T-helper 17 cell (primary cell): ENCODE measurements at regions not wholly inside any gene's neighbourhood (a gene's known extent, or its start where the extent isn't known, plus 50 kb on each side); places are given as distances from the start of the nearest gene placed in this dataset.

ENCODE experiments used
- ATAC-seq: fragments of 150-1000 bp; cut with Tn5 transposase; 2 replicates; pipeline ENCODE4 v1.10.0; 2021; ENCODE audit warnings: mild to moderate bottlenecking, moderate library complexity
- DNase-seq, 3 donors: peaks; one replicate each; pipeline versions ENCODE4 v3.0.0 to v3.0.0-alpha.2; 2020 to 2021
- H3K9me3 ChIP-seq: one replicate; pipeline ENCODE4 v1.7.0; 2013; ENCODE audit warnings: low read length, mild to moderate bottlenecking; ENCODE audit not compliant: control insufficient read depth, poor library complexity, severe bottlenecking
- H3K27ac Mint-ChIP-seq: one replicate; pipeline ENCODE4 v1.8.0; 2022; ENCODE audit warnings: mild to moderate bottlenecking, moderate library complexity, mixed read lengths
- H3K27me3 Mint-ChIP-seq: one replicate; pipeline ENCODE4 v1.8.0; 2022; ENCODE audit warnings: mixed read lengths
- H3K36me3 Mint-ChIP-seq: one replicate; pipeline ENCODE4 v1.8.0; 2022; ENCODE audit warnings: low read depth, mixed read lengths
- H3K4me1 Mint-ChIP-seq: one replicate; pipeline ENCODE4 v1.8.0; 2022; ENCODE audit warnings: mild to moderate bottlenecking, mixed read lengths
- H3K4me3 Mint-ChIP-seq: one replicate; pipeline ENCODE4 v1.8.0; 2022; ENCODE audit warnings: mild to moderate bottlenecking, moderate library complexity, mixed read lengths

DNA sequence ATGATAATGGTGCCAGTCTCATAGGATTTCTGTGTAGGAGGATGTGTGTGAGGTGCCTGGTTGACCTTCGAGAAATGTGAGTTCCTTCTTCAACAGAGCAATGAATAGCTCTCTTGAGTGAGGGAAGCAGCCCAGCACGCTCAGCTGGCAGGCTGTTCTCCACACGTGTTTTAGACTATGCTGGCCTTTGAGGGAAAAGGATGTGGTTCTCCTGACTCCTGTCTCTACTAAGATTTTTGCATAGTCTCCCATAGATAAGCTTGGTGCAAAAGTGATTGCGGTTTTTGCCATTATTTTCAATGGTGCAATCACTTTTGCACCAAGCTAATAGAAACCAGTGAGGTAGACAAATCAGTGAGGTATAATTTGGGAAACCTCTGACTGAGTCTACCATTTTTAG lies 284.1 kb downstream of the SLC4A3 start:
- H3K36me3 Mint-ChIP-seq: no peaks in the 10 kb centered on the region
- H3K27me3 Mint-ChIP-seq: peaks cover 9% of the 10 kb centered on the region
- H3K27ac Mint-ChIP-seq: no peak overlapping the region
- DNase-seq (no peak), ATAC-seq (no peak)
- H3K4me1 Mint-ChIP-seq: no peaks in the 10 kb centered on the region
- H3K4me3 Mint-ChIP-seq: no peak overlapping the region
- no peaks in the 10 kb centered on the region for H3K9me3 ChIP-seq

DNA sequence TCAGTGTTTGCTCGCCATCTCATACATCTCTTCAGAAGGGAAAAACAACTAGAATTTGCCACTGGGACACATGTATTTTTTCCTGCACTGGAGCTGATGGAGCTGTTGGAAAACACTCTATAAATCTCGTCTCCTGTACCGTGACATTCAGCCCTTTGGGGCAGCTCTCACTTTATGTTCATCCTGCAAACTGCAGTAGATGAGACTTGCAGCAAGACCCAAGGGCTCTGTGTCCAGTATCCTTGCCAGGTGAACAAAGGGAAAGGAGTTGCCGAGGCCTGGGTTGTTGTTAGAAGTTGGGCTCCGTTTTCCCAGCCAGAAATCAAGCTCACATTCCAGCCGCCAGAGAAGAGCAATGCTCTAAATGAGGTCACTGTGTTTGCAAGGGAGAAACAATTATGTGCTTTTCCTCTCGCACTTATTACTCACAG lies 285.1 kb downstream of the SLC4A3 start:
- H3K27me3 Mint-ChIP-seq: peaks cover 4% of the 10 kb centered on the region
- no peak for DNase-seq
- no peaks in the 10 kb centered on the region for H3K9me3 ChIP-seq
- no peak overlapping the region for H3K27ac Mint-ChIP-seq
- no peaks in the 10 kb centered on the region for H3K36me3 Mint-ChIP-seq
- no peak for ATAC-seq
- no peaks in the 10 kb centered on the region for H3K4me1 Mint-ChIP-seq
- H3K4me3 Mint-ChIP-seq: no peak overlapping the region

DNA sequence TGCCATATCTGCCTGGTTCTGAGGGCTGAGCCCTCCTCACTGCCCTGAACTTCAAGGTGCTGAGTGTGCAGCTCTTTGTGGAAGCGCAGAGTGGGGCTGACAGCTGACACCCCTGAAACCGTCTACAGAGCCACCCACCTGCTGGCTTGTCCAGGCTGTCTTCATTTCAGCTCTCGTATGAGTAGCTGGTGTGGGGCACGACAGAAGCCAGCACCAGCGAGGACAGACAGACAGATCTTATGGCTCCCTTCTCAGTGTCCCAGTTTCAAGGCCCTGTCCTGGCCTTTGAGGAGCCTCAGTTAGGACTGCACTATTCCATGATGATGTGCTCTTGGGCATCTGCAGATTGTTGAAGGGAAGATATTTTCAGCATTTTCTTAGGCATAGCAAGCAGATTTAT lies 287.1 kb downstream of the SLC4A3 start:
- ATAC-seq: no peak
- H3K4me3 Mint-ChIP-seq: no peak overlapping the region
- H3K27ac Mint-ChIP-seq: no peak overlapping the region
- DNase-seq: no peak
- no peaks in the 10 kb centered on the region for H3K36me3 Mint-ChIP-seq
- H3K9me3 ChIP-seq: no peaks in the 10 kb centered on the region
- H3K4me1 Mint-ChIP-seq: no peaks in the 10 kb centered on the region
- peaks cover 6% of the 10 kb centered on the region for H3K27me3 Mint-ChIP-seq

DNA sequence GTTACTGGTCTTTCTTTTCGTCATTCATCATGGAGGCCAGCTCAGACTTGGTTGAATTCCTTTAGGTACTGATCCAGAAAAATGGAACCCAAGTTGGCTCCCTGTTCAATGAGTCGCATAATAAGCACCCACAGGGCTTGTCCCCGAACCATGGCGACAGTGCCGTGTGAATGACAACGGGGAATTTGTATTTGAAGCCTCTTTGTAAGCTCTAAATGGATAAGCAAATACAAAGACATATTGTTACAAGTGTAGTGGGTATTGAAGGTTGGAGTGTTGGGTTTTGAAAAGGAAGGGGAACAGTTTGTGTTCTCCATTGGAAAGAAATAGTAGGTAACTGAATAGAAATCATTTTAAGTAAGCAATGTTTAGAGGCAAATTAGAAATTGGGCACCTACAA lies 288.9 kb downstream of the SLC4A3 start:
- no peak for DNase-seq
- H3K4me3 Mint-ChIP-seq: no peak overlapping the region
- no peaks in the 10 kb centered on the region for H3K4me1 Mint-ChIP-seq
- H3K27me3 Mint-ChIP-seq: peaks cover 14% of the 10 kb centered on the region
- H3K27ac Mint-ChIP-seq: no peak overlapping the region
- no peaks in the 10 kb centered on the region for H3K9me3 ChIP-seq
- no peak for ATAC-seq
- H3K36me3 Mint-ChIP-seq: no peaks in the 10 kb centered on the region

DNA sequence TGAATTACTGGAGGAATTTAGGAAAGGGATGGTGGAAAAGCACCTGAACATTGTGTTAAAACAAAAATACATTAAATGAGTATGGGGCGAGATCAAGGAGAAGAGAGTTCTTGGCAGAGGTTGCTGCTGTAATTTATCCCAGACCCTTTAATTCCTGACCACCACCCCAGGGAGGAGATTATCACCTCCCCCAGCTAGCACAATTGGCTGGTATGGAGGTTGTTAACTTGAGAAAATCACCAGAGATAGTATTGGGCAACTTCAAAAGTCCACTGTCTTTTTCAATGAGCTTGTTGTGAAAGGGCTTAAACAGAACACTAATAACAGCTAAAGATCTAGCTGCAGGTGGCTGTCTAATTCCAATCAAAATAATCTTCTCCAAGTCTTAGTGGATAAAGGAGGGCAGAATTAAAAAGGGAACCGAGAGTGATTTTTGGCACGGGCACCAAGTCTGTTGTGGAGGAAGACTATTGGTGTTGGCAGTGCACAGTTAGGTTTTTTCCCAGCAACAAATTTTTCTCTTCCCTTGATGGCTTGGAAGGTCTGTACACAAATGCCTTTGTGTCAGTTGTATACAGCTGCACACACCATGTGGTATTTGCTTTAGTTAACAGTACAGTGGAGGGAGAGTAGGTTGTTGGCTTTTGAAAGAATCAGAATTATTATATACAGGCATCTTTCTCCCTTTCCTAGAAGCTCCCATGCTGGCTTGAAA lies 289.5 kb downstream of the SLC4A3 start:
- no peak overlapping the region for H3K27ac Mint-ChIP-seq

DNA sequence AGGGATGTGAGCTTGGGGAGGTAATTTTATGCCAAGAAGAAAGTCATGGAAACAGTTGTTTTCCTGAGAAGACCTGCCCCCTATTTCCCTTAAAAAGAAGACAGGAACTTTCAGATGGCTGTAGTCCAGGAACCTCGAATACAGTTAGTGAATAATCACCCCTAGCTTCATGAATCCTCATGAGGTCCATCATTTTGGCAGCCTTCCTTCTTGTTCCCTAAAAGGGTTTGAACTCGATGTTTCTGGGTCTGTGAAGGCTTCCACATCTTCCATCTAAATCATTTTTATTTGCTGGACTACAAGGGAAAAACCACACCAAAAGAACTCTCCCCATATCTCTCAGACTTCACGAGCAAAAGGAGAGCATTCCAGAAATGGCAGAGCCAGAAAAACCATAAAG lies 290.8 kb downstream of the SLC4A3 start:
- no peaks in the 10 kb centered on the region for H3K36me3 Mint-ChIP-seq
- DNase-seq (no peak), ATAC-seq (no peak)
- no peak overlapping the region for H3K27ac Mint-ChIP-seq
- peaks cover 14% of the 10 kb centered on the region for H3K27me3 Mint-ChIP-seq
- no peaks in the 10 kb centered on the region for H3K9me3 ChIP-seq
- H3K4me3 Mint-ChIP-seq: no peak overlapping the region
- no peaks in the 10 kb centered on the region for H3K4me1 Mint-ChIP-seq

More for the DNA sequence above, 289.5 kb downstream of the SLC4A3 start:
- Mint-ChIP-seq H3K36me3 (no peaks in the 10 kb centered on the region), H3K4me1 (no peaks in the 10 kb centered on the region), H3K4me3 (no peak overlapping the region), H3K27me3 (peaks cover 14% of the 10 kb centered on the region)
- H3K9me3 ChIP-seq: no peaks in the 10 kb centered on the region
- DNase-seq (no peak), ATAC-seq (no peak)

DNA sequence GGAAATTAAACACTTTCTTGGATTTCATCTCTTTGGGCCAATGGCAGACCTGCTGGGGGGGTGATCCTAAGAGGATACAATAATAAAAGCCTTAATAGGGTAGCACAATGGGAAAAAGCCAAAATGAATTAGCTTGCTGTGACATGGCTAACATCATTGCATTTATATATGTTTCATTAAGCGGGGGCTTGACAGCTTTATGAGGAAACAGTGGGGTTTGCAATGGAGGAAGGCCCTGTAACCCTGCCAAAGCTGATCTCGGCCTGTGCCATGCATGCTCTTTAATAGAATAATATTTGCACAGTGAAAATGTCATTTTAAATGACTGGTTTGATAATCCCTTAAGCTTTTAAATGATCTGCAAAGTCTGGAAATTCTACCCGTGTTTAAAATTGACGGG lies 291.5 kb downstream of the SLC4A3 start:
- Mint-ChIP-seq H3K27me3 (peaks cover 14% of the 10 kb centered on the region), H3K36me3 (no peaks in the 10 kb centered on the region)

DNA sequence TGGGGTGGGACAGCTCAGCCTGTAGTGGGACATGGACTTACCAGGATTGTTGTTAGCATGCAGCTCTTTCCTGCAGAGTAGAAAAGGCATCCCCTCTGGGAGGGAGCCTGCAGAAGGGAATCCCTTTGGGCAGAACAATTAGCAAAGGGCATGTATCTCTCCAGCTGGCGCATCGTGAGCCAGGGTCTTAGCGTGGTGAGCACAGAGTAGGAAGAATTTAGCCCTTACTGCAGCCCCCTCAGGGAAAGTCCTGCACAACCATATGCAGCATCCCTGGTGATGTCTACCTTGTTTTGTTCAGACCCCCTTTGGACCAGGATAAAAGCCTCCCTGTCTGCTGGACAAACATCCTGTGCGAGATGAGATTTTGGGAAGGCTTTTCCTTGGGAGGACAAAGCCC lies 292.1 kb downstream of the SLC4A3 start:
- no peaks in the 10 kb centered on the region for H3K9me3 ChIP-seq
- Mint-ChIP-seq H3K36me3 (no peaks in the 10 kb centered on the region), H3K4me1 (no peaks in the 10 kb centered on the region), H3K27me3 (peaks cover 14% of the 10 kb centered on the region), H3K4me3 (no peak overlapping the region), H3K27ac (no peak overlapping the region)
- DNase-seq (no peak), ATAC-seq (no peak)

More for the DNA sequence above, 291.5 kb downstream of the SLC4A3 start:
- ATAC-seq (no peak), DNase-seq (no peak)
- Mint-ChIP-seq H3K4me3 (no peak overlapping the region), H3K4me1 (no peaks in the 10 kb centered on the region), H3K27ac (no peak overlapping the region)
- no peaks in the 10 kb centered on the region for H3K9me3 ChIP-seq

DNA sequence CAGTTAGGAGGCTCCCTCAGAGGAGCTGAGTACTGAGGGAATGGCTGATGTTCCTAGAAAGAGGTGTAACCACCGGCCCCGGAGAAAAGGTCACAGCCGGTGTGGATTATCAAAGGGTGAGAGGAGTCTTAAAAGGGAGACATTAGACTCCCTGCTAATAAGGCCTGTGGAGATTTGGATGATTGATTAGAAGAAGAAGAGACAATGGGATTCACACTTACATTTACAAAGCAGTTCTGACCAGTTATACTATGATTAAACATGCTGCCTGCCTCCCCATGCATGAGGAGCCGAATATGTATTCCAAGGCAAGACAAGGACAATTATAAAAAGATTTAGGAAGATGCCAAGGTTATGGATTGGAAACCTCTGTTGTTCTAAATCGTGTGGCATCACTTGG lies 302.4 kb downstream of the SLC4A3 start:
- Mint-ChIP-seq H3K27ac (no peak overlapping the region), H3K27me3 (peaks cover 14% of the 10 kb centered on the region), H3K4me1 (no peaks in the 10 kb centered on the region), H3K4me3 (no peak overlapping the region), H3K36me3 (peaks cover 2% of the 10 kb centered on the region)
- ATAC-seq: no peak
- DNase-seq: no peak
- no peaks in the 10 kb centered on the region for H3K9me3 ChIP-seq

DNA sequence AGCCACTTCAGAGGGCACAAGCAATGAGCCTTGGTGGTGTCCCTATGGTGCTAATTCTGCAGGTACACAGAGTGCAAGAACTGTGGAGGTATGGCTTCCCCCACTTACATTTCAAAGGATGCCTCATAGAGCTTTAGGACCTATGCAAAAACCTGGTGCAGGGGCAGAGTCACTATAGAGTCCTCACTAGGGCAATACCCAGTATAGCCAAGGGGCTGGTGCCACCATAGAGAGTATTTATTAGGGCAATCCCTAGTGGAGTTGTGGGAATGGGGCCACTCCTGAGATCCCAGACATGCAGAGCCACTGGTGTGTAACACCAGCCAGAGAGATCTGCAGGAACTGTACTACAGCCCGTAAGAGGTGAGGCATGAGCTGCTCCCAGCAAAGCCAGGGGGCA lies 312.2 kb downstream of the SLC4A3 start:
- DNase-seq: no peak
- no peaks in the 10 kb centered on the region for H3K9me3 ChIP-seq
- Mint-ChIP-seq H3K36me3 (no peaks in the 10 kb centered on the region), H3K4me1 (no peaks in the 10 kb centered on the region), H3K27me3 (peaks cover 7% of the 10 kb centered on the region), H3K27ac (no peak overlapping the region), H3K4me3 (no peak overlapping the region)
- no peak for ATAC-seq

DNA sequence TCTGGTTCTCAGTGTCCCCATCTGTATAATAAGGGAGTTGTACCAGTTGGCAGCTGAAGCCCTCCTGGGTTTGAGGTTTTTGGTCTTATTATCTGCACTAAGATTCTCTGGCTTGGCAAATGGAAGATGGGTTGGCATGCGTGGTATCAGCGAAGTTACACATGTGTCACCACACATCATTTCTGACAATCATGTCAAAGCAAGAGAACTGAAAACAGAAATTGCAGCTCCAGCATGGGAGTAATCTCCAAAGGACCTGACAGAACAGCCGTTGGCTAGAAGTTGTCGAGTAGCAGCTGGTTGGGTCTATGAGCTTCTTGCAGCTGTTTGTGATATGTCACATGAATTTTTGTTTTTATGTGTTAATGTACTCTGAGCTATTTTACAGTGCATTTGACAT lies 317.4 kb downstream of the SLC4A3 start:
- no peak overlapping the region for H3K27ac Mint-ChIP-seq
- no peaks in the 10 kb centered on the region for H3K9me3 ChIP-seq
- no peaks in the 10 kb centered on the region for H3K36me3 Mint-ChIP-seq
- DNase-seq: no peak
- H3K4me3 Mint-ChIP-seq: no peak overlapping the region
- no peak for ATAC-seq
- H3K27me3 Mint-ChIP-seq: peaks cover 8% of the 10 kb centered on the region
- no peaks in the 10 kb centered on the region for H3K4me1 Mint-ChIP-seq

DNA sequence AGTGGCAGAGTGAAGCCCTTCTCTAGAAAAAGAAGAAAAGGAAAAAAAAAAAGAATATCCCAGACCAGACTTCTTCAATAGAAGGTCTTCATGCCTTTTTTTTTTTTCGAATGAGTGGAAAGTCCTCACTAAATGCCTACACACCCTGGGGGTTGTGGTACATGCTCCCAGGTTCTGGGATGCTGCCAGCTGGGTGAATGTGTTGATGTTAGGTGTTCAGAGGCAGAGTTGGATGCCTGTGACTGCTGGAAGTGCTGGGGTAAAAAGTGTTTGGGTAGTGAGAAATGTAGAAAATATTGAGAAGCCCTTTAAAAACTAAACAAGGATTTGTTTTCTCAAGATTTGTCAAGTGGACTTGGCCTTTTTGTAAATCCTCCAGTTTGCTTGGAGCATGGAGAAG lies 318.6 kb downstream of the SLC4A3 start:
- no peaks in the 10 kb centered on the region for H3K9me3 ChIP-seq
- Mint-ChIP-seq H3K36me3 (no peaks in the 10 kb centered on the region), H3K4me3 (no peak overlapping the region), H3K27ac (no peak overlapping the region), H3K4me1 (no peaks in the 10 kb centered on the region), H3K27me3 (peaks cover 8% of the 10 kb centered on the region)
- ATAC-seq: no peak
- no peak for DNase-seq

DNA sequence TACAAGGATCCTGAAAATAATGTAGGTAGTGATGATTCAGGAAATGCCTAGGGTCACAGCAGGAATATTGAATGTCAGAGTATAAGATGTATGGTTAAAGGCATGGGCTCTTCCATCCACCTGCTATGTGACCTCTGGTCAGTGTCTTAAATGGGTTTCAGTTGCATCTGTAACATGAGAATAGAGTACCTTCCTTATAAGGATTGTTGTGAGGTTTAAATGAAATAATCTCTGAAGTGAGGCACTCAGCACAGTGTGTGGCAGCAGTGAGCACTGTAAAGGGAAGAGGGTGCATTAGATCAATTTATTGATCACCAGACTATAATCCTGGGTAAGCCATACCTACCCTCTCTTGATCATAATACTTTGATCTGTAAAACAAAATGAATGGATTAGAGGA lies 319.1 kb downstream of the SLC4A3 start:
- H3K9me3 ChIP-seq: no peaks in the 10 kb centered on the region
- no peaks in the 10 kb centered on the region for H3K4me1 Mint-ChIP-seq
- peaks cover 8% of the 10 kb centered on the region for H3K27me3 Mint-ChIP-seq
- H3K36me3 Mint-ChIP-seq: no peaks in the 10 kb centered on the region
- H3K27ac Mint-ChIP-seq: no peak overlapping the region
- DNase-seq: no peak
- ATAC-seq: no peak
- H3K4me3 Mint-ChIP-seq: no peak overlapping the region

DNA sequence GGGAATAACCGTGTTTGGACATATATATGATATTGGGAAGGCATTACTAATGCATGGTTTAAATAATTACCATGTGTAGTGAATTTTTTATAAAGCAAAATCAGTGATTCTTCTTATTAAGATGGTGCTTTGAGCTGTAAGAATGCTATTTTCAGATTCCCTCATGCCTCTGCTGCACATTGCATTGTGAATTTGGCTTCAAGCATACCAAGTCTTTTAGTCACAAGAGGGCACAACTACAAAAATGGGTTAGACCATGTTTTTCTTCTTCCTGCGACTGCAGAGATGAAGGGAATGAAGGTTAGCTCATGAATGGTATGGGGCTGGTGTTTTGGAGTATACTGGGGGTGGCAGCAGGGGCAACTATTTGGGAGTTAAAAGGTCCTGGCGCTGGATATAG lies 320.1 kb downstream of the SLC4A3 start:
- H3K27ac Mint-ChIP-seq: no peak overlapping the region
- H3K36me3 Mint-ChIP-seq: no peaks in the 10 kb centered on the region
- DNase-seq (no peak), ATAC-seq (no peak)
- no peaks in the 10 kb centered on the region for H3K9me3 ChIP-seq
- H3K4me1 Mint-ChIP-seq: no peaks in the 10 kb centered on the region
- H3K27me3 Mint-ChIP-seq: peaks cover 8% of the 10 kb centered on the region
- no peak overlapping the region for H3K4me3 Mint-ChIP-seq
